Activated CD8-positive, alpha-beta memory T cell treated with anti-CD3 and anti-CD28 coated beads, Interleukin-2, amount 50 U/mL, for 1 hour (primary cell): ENCODE measurements at regions not wholly inside any gene's neighbourhood (a gene's known extent, or its start where the extent isn't known, plus 50 kb on each side); places are given as distances from the start of the nearest gene placed in this dataset.

ENCODE experiments used
- DNase-seq: peaks from one replicate; pipeline ENCODE4 v3.0.0-alpha.2; 2020; ENCODE audit errors: extremely low read depth

DNA sequence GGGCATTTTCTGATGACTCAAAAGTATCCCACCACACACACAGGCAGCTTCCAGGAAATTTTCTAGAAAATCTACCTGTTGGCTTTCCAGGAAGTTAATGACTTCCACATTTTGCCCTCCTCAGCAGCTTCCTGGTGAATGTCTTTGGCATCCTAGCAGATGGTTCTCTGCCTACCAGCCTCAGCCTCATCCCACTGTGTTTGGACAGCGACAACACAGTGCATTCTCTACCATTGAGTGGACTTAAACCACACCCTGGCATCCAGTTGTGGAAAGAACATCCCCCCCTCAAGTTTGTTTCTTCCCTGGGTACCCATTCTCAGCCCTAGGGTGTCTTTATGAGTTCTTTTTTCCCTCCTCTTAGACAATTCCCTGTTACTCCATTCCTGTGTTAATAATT lies 50.8 kb upstream of the GADL1 start:
- no peak for DNase-seq

DNA sequence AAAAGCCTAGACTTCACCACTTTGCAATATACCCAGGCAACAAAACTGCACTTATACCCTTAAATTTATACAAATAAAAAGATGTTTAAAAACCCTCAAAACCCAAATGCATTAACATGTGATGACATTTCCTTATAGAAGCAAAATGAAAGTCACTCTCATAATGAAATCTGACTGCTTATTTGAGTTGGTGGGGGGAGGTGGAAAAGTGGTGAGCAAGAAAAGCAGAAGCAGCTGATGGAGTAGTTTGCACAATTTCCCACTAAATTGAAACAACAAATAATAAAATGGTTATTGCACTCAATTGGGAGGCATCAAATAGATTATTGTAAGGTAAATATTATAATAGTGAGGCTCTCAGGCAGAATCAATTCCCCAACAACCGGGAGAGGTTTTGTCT lies 54.0 kb upstream of the GADL1 start:
- no peak for DNase-seq

DNA sequence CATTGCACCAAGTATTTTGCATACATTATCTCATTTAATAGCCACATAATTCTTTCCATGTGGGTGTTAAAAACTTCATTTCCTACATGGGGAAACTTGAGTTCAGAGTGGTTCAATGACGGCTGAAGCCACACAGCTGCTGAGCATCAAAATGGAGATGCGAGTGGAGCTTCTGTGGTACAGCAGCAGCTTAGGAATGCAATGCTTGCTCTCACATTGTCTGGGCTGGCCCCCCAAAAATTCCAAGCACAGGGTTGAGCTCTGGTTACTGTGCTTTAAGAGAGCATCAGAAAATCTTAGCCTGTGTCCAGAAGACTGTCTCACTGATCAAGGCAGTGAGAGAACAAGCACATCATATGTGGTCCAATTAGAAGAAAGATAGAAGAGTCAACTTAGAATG lies 57.4 kb upstream of the GADL1 start:
- no peak for DNase-seq

DNA sequence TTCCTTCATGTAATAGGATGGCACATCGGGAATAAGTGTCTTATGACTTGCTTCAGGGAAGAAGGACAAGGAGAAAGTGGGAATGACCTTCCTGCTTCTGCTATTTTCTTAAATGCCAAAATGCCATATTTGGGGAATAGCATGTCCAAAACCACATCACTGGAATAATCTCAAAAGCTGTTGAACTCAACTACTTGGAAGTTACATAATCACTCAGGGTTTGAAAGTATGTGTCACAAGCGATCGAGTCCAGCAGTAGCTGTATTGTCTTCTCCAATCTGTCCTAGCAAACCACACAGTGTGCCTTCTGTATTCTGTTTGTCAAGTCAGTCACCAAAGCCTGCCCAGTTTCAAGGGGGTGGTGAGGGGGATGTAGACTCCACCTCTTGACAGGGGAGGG lies 58.3 kb upstream of the GADL1 start:
- DNase-seq = no peak

GRCh38 chr3:30954426-30954825 lies 60.0 kb upstream of the GADL1 start:
- no peak for DNase-seq

GRCh38 chr3:30962084-30962483 lies 67.6 kb upstream of the GADL1 start:
- no peak for DNase-seq

DNA sequence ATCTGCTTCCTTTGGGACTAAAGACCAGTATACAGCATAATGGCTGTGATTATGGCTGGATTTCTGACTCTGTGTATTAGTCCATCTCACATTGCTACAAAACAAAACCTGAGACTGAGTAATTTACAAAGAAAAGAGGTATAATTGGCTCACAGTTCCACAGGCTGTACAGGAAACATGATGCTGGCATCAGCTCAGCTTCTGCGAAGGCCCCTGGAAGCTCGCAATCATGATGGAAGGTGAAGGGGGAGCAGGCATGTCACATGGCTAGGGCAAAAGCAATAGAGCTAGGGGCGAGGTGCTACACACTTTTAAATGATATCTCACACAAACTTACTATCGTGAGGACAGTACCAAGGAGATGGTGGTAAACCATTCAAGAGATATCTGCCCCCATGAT lies 68.0 kb upstream of the GADL1 start:
- no peak for DNase-seq

GRCh38 chr3:30963223-30963722 lies 68.8 kb upstream of the GADL1 start:
- no peak for DNase-seq

GRCh38 chr3:30964612-30965011 lies 70.2 kb upstream of the GADL1 start:
- DNase-seq = no peak

DNA sequence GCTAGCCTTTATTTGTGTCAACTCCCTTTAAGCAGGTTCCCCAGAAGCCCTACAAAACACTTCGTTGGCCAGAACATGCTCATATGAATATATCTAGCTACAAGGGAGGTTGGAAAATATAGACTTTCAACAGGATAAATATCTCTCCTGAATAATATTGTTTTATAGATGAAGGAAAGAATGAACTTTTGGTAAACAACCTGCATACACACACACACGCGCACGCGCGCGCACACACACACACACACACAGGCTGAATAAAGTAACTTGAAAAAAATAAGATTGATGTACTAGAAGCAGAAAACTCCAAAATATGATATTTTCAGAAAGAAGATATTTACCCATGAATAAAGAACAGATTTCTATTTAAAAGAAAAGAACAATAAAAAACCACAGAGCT lies 72.4 kb upstream of the GADL1 start:
- no peak for DNase-seq

DNA sequence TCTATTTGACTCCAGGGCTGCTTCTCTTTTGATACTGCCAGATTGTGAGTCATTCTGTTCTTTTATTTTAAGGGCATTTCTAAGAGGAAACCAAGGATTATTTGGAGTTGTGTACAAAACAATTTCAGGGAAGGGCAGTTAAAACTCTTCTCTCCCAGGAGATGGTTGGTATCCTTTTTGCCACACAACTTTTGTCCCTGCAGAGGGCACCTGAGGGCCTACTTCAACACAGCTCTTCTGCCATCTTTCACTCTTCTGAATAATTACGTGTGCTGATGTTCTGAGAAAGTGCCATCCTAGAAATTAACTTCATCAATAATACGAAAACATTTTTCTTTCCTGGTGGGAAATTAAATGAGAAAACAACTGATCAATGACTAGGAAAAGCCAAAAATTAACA lies 75.7 kb upstream of the GADL1 start:
- DNase-seq = no peak

DNA sequence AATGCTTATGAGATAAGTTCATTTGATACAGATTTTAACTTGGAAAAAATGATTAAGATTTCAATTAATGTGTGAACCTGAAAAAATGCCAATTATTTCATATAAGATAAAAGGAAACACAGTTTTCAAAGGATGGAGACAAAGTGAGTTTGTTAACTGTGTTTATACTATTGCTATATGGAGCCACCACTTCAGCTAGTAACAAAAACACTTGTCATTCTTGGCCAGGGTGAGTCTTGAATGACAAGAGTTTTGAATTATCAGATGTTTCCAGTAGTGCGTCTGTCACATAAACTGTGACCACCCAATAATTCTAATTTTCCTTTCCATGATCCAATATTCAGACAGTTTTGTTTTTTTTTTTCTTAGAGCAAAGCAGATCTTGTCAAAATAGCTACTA lies 78.0 kb upstream of the GADL1 start:
- DNase-seq = no peak

DNA sequence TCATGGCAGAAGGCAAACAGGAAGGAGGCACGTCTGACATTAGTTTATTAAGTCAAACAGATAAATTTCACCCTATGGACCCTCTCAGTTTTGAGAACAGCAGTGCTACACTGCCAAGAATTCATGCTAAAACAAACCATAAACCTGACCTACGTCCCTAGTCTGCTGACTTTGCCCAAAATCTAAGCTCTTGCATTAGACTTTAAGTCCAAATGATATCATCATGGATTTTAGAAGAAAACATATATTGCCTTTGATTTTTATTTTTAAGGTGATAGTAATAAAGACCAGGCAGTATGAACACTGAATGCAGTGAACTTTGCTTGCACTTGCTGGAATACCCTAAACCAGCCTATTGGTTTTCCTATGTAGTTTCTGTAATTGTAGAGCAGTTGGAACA lies 79.6 kb upstream of the GADL1 start:
- DNase-seq = no peak

GRCh38 chr3:30977592-30977991 lies 83.1 kb upstream of the GADL1 start:
- no peak for DNase-seq

DNA sequence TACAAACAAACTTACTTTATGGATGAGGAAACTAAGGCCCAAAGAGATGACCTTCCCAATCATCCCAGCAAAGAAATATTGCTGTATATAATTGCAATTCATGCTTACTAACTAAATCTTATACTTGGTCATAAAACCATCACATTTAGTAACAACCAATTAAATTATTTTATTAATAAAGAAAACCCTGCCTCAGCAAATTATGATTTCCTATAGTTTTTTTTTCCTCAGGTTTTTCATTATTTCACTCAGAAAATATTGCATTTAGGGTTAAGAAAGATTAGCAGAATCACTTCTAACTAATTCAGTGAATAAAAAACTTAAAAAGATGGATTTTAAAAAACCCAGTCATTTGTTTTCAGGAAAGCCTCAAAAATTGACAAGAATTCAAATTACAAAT lies 86.5 kb upstream of the GADL1 start:
- no peak for DNase-seq

GRCh38 chr3:30982416-30983075 lies 88.1 kb upstream of the GADL1 start:
- no peak for DNase-seq

DNA sequence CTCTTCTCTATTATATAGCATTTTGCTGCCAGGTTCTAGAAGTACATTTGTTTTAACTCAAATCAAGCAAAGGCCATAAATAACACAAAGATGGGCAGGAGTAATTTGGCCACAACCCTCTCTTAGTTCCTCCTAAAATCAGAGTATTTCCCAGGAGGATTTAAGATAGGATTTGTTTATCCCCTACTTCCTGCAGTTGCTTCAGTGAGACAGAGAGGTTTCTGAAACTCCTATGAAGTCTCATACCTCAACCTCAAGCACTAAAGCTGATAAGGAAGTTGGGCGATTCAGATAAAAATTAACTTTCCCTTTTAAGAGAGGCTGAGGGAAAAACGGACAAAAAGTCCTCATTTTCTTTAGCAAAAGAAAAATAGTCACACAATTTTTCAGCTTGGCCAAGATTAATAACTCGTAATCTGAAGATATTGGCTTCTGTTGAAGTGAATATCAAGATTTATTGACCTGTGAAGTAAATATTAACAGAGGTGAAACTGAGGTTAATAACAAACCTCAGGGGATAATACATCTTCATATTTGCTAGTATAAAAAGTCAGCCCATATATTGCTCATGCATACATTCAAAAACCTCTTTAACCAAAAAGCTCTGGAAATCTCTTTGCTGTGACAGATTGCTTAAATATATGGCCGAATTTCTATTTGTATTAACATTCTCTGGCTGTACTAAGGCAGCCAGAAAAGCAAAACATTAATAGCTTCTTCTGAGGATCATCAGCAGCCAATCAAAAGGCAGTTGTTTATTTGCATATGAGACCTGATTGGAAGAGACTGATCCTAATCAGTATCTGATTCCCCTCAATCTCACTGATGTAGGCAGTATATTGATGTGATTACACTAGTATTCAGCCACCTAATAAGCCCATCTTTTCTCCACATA lies 90.6 kb upstream of the GADL1 start:
- DNase-seq = no peak

DNA sequence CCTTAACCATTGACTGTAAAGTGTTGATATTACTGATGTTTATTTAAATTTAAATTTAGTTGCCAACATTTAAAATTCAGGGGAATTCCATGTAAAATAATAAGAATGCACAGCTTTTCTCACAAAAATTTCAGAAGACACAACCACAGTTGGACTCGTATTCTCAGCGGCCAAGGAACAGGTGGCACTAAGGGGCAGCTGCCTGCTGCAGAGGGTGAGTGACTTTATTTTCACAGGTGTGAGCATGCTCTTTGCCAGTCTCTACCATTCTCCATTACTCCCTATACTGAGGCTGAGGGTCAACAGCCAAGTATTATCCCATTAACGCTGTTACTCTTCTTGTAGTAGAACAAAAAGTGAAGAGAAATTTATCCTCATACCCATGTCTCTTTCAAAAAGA lies 92.1 kb upstream of the GADL1 start:
- DNase-seq = no peak

- no peak for DNase-seq
Observed at GRCh38 chr3:30988769-30989168, 94.3 kb upstream of the GADL1 start.

- DNase-seq = no peak
Observed at GRCh38 chr3:30989276-30990030, 95.0 kb upstream of the GADL1 start.

GRCh38 chr3:30996467-30996866 lies 102.0 kb upstream of the GADL1 start:
- DNase-seq = no peak

GRCh38 chr3:31002730-31003129 lies 108.3 kb upstream of the GADL1 start:
- DNase-seq = no peak
